ENCODE measurements at regions not wholly inside any gene's neighbourhood (a gene's known extent, or its start where the extent isn't known, plus 50 kb on each side); places are given as distances from the start of the nearest gene placed in this dataset.

- TF ChIP-seq CTCF (IDR thresholded peaks at IDR 0.05) (no peak), POLR2AphosphoS5 (IDR thresholded peaks at IDR 0.05) (no peak), POLR2A (IDR thresholded peaks at IDR 0.05) (no peak), EP300 (IDR thresholded peaks at IDR 0.05; ENCODE audit: low read depth) (no peak)
Observed at GRCh38 chr15:66848686-66849392, 146.8 kb downstream of the SMAD6 start.

Data from transverse colon (tissue), 4 donors.